ENCODE measurements at regions not wholly inside any gene's neighbourhood (a gene's known extent, or its start where the extent isn't known, plus 50 kb on each side); places are given as distances from the start of the nearest gene placed in this dataset.

- FAIRE-seq, result no peak
Measured at GRCh38 chr1:55369474-55369873, 154.3 kb upstream of the USP24 start.

GRCh38 chr1:55368698-55369097 is 153.5 kb upstream of the USP24 start:
- intact Hi-C loops (cut with DNase I), result no loop called here
- TF ChIP-seq CTCF (IDR thresholded peaks at IDR 0.05; ENCODE audit: borderline replicate concordance, extremely low read depth, insufficient read depth), result no peak
- peaks cover 0 to 5% (median 0%) of the 10 kb centered on the region in 3 donors for H3K9me3 ChIP-seq (ENCODE audit: control insufficient read depth in 2 of 3, insufficient read depth in 1 of 3, low read length in 3 of 3)
- H3K27me3 ChIP-seq (ENCODE audit: control insufficient read depth, insufficient read depth, low read length), result no peaks in the 10 kb centered on the region
- no peaks in the 10 kb centered on the region for H3K4me1 ChIP-seq (ENCODE audit: control insufficient read depth in 2 of 3, insufficient read depth in 2 of 3, low read depth in 1 of 3, low read length in 3 of 3)
- H3K9ac ChIP-seq (ENCODE audit: low read length in 3 of 3), result no peak overlapping the region
- H3K36me3 ChIP-seq (ENCODE audit: control insufficient read depth in 2 of 3, insufficient read depth in 3 of 3, low read length in 3 of 3), result no peaks in the 10 kb centered on the region
- H3K27ac ChIP-seq (ENCODE audit: low read depth in 2 of 2, low read length in 2 of 2), result no peak overlapping the region
- FAIRE-seq (no peak), DNase-seq (no peak)
- H3K4me3 ChIP-seq (ENCODE audit: low read length in 3 of 3), result no peak overlapping the region

More at GRCh38 chr1:55369474-55369873, 154.3 kb upstream of the USP24 start:
- TF ChIP-seq CTCF (IDR thresholded peaks at IDR 0.05; ENCODE audit: borderline replicate concordance, extremely low read depth, insufficient read depth), result no peak
- intact Hi-C loops (cut with DNase I), result no loop called here
- Histone ChIP-seq H3K9me3 (ENCODE audit: control insufficient read depth in 2 of 3, insufficient read depth in 1 of 3, low read length in 3 of 3) (peaks cover 0 to 5% (median 0%) of the 10 kb centered on the region in 3 donors), H3K4me1 (ENCODE audit: control insufficient read depth in 2 of 3, insufficient read depth in 2 of 3, low read depth in 1 of 3, low read length in 3 of 3) (no peaks in the 10 kb centered on the region), H3K27me3 (ENCODE audit: control insufficient read depth, insufficient read depth, low read length) (no peaks in the 10 kb centered on the region), H3K36me3 (ENCODE audit: control insufficient read depth in 2 of 3, insufficient read depth in 3 of 3, low read length in 3 of 3) (no peaks in the 10 kb centered on the region), H3K27ac (ENCODE audit: low read depth in 2 of 2, low read length in 2 of 2) (no peak overlapping the region), H3K4me3 (ENCODE audit: low read length in 3 of 3) (no peak overlapping the region), H3K9ac (ENCODE audit: low read length in 3 of 3) (no peak overlapping the region)
- DNase-seq, result no peak

GRCh38 chr1:55367273-55367672 is 152.1 kb upstream of the USP24 start:
- FAIRE-seq, result no peak
- no peak for DNase-seq
- intact Hi-C loops (cut with DNase I), result no loop called here

More at GRCh38 chr1:55367273-55367672, 152.1 kb upstream of the USP24 start:
- no peaks in the 10 kb centered on the region for H3K27me3 ChIP-seq (ENCODE audit: control insufficient read depth, insufficient read depth, low read length)
- TF ChIP-seq CTCF (IDR thresholded peaks at IDR 0.05; ENCODE audit: borderline replicate concordance, extremely low read depth, insufficient read depth), result no peak
- H3K9ac ChIP-seq (ENCODE audit: low read length in 3 of 3), result no peak overlapping the region
- H3K36me3 ChIP-seq (ENCODE audit: control insufficient read depth in 2 of 3, insufficient read depth in 3 of 3, low read length in 3 of 3), result no peaks in the 10 kb centered on the region
- no peak overlapping the region for H3K27ac ChIP-seq (ENCODE audit: low read depth in 2 of 2, low read length in 2 of 2)
- peaks cover 0 to 5% (median 0%) of the 10 kb centered on the region in 3 donors for H3K9me3 ChIP-seq (ENCODE audit: control insufficient read depth in 2 of 3, insufficient read depth in 1 of 3, low read length in 3 of 3)
- no peak overlapping the region for H3K4me3 ChIP-seq (ENCODE audit: low read length in 3 of 3)
- H3K4me1 ChIP-seq (ENCODE audit: control insufficient read depth in 2 of 3, insufficient read depth in 2 of 3, low read depth in 1 of 3, low read length in 3 of 3), result no peaks in the 10 kb centered on the region

Measured in kidney (tissue), 13 donors.